Keratinocyte (primary cell): ENCODE measurements at regions not wholly inside any gene's neighbourhood (a gene's known extent, or its start where the extent isn't known, plus 50 kb on each side); places are given as distances from the start of the nearest gene placed in this dataset.

Experiments used
- EZH2 ChIP-seq: IDR thresholded peaks from one replicate; pipeline ENCODE4 v1.6.1; 2012; ENCODE audit warnings: inconsistent platforms, mild to moderate bottlenecking, low read length, moderate library complexity
- TF ChIP-seq, protein P1 (sequence below), 3 experiments: IDR thresholded peaks in 1 of 3; conservative IDR thresholded peaks in 1 of 3; optimal IDR thresholded peaks in 1 of 3; 2 replicates in 2 of 3; 3 replicates in 1 of 3; pipeline versions ENCODE3 to v1.5.1; 2011; ENCODE audit warnings: low read length in 3 of 3, mild to moderate bottlenecking in 3 of 3, moderate library complexity in 2 of 3, control low read depth in 1 of 3, inconsistent platforms in 1 of 3; ENCODE audit not compliant: insufficient read depth in 2 of 3; ENCODE audit errors: extremely low read depth in 1 of 3

DNA sequence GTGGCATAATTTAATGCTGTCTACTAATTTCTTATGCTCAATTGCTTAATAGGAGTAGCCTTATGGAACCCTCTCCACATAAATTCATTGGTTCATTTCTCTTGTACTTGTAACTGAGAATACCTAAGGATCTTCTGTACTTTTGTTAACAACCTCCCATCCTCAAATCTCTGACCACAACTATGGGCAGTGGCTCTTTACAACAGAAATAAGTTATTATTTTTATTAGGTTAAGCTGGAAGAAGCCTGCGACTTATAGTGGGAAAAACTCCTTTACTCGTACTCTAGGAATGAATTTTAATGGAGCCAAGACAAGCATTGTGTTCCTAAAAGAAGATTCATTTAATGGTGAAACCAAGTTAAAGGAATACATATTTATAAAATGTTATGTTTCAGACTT, 337.1 kb upstream of the CTSO start:
- TF ChIP-seq, protein P1, sequence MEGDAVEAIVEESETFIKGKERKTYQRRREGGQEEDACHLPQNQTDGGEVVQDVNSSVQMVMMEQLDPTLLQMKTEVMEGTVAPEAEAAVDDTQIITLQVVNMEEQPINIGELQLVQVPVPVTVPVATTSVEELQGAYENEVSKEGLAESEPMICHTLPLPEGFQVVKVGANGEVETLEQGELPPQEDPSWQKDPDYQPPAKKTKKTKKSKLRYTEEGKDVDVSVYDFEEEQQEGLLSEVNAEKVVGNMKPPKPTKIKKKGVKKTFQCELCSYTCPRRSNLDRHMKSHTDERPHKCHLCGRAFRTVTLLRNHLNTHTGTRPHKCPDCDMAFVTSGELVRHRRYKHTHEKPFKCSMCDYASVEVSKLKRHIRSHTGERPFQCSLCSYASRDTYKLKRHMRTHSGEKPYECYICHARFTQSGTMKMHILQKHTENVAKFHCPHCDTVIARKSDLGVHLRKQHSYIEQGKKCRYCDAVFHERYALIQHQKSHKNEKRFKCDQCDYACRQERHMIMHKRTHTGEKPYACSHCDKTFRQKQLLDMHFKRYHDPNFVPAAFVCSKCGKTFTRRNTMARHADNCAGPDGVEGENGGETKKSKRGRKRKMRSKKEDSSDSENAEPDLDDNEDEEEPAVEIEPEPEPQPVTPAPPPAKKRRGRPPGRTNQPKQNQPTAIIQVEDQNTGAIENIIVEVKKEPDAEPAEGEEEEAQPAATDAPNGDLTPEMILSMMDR (optimal IDR thresholded peaks at IDR 0.05 in 1 of 3, IDR thresholded peaks at IDR 0.05 in 1 of 3, conservative IDR thresholded peaks at IDR 0.05 in 1 of 3; ENCODE audit: extremely low read depth in 1 of 3, insufficient read depth in 2 of 3, low read length in 3 of 3) = no peak
- TF ChIP-seq EZH2 = no peak
